Retinal pigment epithelial cell (primary cell): ENCODE measurements at regions not wholly inside any gene's neighbourhood (a gene's known extent, or its start where the extent isn't known, plus 50 kb on each side); places are given as distances from the start of the nearest gene placed in this dataset.

Experiments used
- DNase-seq: peaks from one replicate; pipeline ENCODE4 v3.0.0-alpha.2; 2010; ENCODE audit warnings: low read depth
- H3K4me3 ChIP-seq: 2 replicates; pipeline ENCODE4 v1.5.1; 2011; ENCODE audit warnings: mild to moderate bottlenecking, low read length, control low read depth, moderate library complexity
- TF ChIP-seq, protein P1 (sequence below): conservative IDR thresholded peaks from 2 replicates; pipeline ENCODE4 v1.5.1; 2011; ENCODE audit warnings: low read depth, low read length, control low read depth, inconsistent platforms

DNA sequence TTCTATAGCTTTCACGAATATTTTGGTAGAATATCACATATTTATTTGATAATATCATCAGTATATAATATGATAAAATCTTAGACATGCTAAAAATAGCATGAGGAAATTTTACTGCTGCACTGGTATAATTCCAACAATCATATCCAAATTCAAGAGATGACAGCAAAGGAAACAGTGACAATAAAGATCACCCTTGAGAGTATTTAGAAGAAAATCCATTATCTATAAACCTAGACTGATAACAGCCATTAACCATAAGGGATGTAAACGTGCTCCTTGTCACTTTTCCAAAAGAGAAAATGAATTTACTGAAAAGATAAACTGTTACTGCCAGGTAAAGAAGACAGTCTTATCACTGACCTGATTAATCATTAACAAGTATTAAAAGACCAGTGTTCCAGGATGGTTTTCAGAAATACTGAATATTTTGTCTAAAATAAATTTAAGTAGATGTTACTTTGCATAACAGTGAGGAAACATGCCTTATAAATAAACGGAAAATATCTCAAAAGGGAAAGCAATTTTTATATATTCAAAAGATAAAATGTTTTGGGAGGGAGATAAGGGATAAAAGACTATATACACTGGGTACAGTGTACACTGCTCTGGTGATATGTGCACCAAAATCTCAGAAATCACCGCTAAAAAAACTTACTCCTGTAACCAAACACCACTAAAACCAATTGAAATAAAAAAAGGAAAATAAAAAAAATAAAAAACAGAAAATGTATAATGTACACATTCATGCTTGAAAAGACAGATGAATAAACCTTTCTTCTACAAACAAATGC is 1704.7 kb downstream of the HACE1 start:
- DNase-seq = no peak
- no peak overlapping the region for H3K4me3 ChIP-seq
- TF ChIP-seq, protein P1, sequence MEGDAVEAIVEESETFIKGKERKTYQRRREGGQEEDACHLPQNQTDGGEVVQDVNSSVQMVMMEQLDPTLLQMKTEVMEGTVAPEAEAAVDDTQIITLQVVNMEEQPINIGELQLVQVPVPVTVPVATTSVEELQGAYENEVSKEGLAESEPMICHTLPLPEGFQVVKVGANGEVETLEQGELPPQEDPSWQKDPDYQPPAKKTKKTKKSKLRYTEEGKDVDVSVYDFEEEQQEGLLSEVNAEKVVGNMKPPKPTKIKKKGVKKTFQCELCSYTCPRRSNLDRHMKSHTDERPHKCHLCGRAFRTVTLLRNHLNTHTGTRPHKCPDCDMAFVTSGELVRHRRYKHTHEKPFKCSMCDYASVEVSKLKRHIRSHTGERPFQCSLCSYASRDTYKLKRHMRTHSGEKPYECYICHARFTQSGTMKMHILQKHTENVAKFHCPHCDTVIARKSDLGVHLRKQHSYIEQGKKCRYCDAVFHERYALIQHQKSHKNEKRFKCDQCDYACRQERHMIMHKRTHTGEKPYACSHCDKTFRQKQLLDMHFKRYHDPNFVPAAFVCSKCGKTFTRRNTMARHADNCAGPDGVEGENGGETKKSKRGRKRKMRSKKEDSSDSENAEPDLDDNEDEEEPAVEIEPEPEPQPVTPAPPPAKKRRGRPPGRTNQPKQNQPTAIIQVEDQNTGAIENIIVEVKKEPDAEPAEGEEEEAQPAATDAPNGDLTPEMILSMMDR = no peak

DNA sequence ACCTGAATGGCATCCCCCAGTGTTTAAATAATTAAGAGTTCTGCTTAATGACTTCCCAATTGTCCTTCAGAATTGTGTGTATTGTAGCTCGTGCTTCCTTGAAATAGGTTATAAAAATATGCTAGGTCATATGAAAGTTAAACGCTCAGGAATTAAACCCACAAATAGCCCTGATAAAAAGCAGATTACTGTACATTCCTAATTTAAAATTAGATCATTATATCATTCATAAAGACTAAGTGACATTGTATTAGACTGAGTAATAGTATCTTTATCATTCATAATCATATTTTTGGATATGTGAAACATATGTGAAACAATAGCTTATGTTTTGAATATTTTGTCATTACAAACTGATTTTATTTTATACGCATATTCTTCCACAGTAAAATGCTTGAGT is 1706.7 kb downstream of the HACE1 start:
- peak; percentile 6 for DNase-seq
- H3K4me3 ChIP-seq = no peak overlapping the region
- TF ChIP-seq, protein P1 = no peak

DNA sequence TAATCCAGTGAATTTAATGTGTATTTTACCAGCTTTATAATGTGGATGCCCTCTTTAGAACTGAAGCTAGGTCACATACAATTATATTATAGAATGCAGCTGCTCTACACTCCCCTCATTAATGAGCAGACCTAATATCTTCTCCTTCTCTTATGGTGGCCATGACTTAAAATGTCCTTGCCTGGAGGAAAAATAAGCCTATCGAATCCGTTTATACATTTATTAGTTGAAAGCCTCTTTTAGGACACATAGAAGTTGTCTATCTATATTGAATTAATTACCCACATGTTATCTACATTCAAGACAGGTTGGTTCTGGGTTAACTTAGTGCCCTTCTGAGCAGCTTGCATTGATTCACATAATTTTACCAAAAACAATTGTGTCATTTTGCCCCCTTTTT is 1716.8 kb downstream of the HACE1 start:
- TF ChIP-seq, protein P1 = no peak
- no peak overlapping the region for H3K4me3 ChIP-seq
- DNase-seq = no peak

DNA sequence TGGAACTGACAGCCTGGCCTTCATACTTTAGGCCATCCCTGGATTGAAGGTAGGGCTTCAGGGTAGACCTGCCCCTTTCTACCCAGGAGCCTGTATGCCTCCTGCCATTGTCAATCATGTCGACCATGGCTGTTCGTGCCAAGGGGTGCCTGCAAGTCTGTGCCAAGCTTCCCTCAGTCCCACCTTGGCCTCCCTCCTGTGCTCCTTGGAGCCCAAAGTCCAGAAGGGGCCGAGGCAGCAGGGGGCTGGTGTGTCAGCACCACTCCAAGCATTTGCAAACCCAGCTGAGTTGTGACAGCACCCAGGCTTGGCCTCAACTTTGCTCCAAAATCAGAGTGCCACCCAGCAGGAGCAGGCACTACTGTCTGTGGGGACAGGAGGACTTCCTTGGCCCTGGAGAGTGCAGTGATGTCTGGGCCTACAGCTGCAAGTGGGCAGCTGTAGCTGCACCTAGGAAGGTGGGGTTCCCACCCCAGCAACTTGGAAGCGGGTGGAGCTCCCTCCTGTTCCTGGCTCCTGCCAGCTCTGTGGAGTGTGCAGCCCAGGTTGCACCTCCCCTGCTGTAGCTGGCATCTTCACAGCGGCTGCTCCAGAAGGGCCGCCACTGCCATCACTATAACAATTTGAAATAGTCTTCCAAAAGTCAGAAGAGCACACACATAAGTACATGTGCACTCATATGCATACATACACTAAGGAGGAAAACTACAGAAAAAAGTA is 1719.3 kb downstream of the HACE1 start:
- TF ChIP-seq, protein P1 = no peak
- no peak overlapping the region for H3K4me3 ChIP-seq

DNA sequence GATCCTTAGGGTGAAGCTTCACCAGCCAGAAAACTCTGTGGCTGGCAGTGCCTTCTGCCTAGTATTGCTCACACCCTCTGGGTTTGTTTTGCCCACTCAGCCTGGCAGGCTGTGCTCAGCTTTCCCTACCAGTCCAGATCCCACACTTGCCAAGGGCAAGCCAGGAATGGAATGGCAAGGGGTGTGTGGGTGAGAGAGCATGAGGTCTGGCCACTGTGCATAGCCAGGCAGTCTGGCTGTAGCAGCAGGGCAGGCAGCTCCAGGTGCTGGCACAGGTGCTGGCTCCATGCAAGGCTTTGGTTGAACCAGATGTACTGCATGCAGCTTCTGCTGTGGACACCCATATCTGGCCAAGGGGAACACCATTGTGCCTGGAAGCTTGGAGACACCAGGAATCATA is 1720.3 kb downstream of the HACE1 start:
- DNase-seq = no peak
- TF ChIP-seq, protein P1 = no peak
- H3K4me3 ChIP-seq = no peak overlapping the region

More for the DNA sequence above, 1719.3 kb downstream of the HACE1 start:
- no peak for DNase-seq

DNA sequence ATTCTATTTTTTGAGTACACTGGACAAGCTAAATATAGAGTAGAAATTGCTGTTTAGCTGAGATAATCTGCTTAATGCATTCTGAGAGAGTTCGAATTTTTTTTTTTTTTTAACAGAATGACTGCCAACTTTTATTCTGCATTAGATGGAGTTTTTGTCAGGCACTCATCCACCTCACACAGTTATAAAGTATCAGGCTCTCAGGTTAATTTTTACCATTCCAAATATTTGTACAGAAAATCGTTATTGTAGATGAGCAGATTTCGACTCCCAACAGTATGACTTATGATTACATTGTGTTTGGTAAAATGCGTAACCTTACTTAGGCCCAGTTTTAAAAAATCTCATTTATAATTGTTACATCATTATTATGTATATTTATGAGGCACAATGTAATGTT is 1731.0 kb downstream of the GRIK2 start:
- TF ChIP-seq, protein P1 = no peak
- no peak overlapping the region for H3K4me3 ChIP-seq
- no peak for DNase-seq
